ENCODE measurements at regions not wholly inside any gene's neighbourhood (a gene's known extent, or its start where the extent isn't known, plus 50 kb on each side); places are given as distances from the start of the nearest gene placed in this dataset.
A peak's percentile ranks its signal among the peaks of the same experiment; 100 is the strongest.

GRCh38 chr6:15129887-15130286, 116.0 kb upstream of the JARID2 start:
- CTCF ChIA-PET = no interaction called here
- peak overlapping the region in 1 of 9 donors; percentile 94 for H3K27ac Mint-ChIP-seq
- intact Hi-C loops (cut with micrococcal nuclease) = no loop called here
- H3K9me3 Mint-ChIP-seq = peaks cover 0 to 3% (median 0%) of the 10 kb centered on the region in 11 donors
- Histone ChIP-seq H3K4me3 (ENCODE audit: low read length) (no peak overlapping the region), H3K27ac (ENCODE audit: low read depth, low read length) (no peak overlapping the region), H3K36me3 (ENCODE audit: control insufficient read depth in 2 of 3, insufficient read depth in 3 of 3, low read length in 3 of 3) (no peaks in the 10 kb centered on the region), H3K27me3 (ENCODE audit: control insufficient read depth in 2 of 2, insufficient read depth in 2 of 2, low read length in 2 of 2) (no peaks in the 10 kb centered on the region), H3K9me3 (ENCODE audit: control insufficient read depth in 2 of 3, low read length in 3 of 3) (no peaks in the 10 kb centered on the region), H3K4me1 (ENCODE audit: control insufficient read depth in 2 of 2, insufficient read depth in 2 of 2, low read length in 2 of 2) (no peaks in the 10 kb centered on the region)
- POLR2A ChIA-PET = no interaction called here
- ATAC-seq (no peak), DNase-seq (no peak)
- peak overlapping the region in 1 of 10 donors; percentile 71 for H3K4me3 Mint-ChIP-seq
- no peaks in the 10 kb centered on the region for H3K36me3 Mint-ChIP-seq
- peaks cover 0 to 42% (median 3%) of the 10 kb centered on the region in 7 donors for H3K4me1 Mint-ChIP-seq
- H3K27me3 Mint-ChIP-seq = no peaks in the 10 kb centered on the region

- Mint-ChIP-seq H3K36me3 (no peaks in the 10 kb centered on the region), H3K4me3 (no peak overlapping the region), H3K4me1 (peaks cover 0 to 41% (median 3%) of the 10 kb centered on the region in 7 donors), H3K9me3 (peaks cover 0 to 3% (median 0%) of the 10 kb centered on the region in 11 donors), H3K27me3 (no peaks in the 10 kb centered on the region), H3K27ac (no peak overlapping the region)
- ChIA-PET CTCF (no interaction called here), POLR2A (interaction anchor here (0.6 to 0.7 kb wide), 2 partner anchors 161 to 818 kb away, joined by 4 read pairs; no protein-coding TSS in a partner anchor)
- no peak for ATAC-seq
- Histone ChIP-seq H3K4me1 (ENCODE audit: control insufficient read depth in 2 of 2, insufficient read depth in 2 of 2, low read length in 2 of 2) (no peaks in the 10 kb centered on the region), H3K27me3 (ENCODE audit: control insufficient read depth in 2 of 2, insufficient read depth in 2 of 2, low read length in 2 of 2) (no peaks in the 10 kb centered on the region), H3K9me3 (ENCODE audit: control insufficient read depth in 2 of 3, low read length in 3 of 3) (no peaks in the 10 kb centered on the region), H3K36me3 (ENCODE audit: control insufficient read depth in 2 of 3, insufficient read depth in 3 of 3, low read length in 3 of 3) (no peaks in the 10 kb centered on the region), H3K4me3 (ENCODE audit: low read length) (no peak overlapping the region), H3K27ac (ENCODE audit: low read depth, low read length) (no peak overlapping the region)
- intact Hi-C loops (cut with micrococcal nuclease) = no loop called here
- no peak for DNase-seq
These were observed 114.6 kb upstream of the JARID2 start for GRCh38 chr6:15131234-15131633.

- ATAC-seq (no peak), DNase-seq (no peak)
- Mint-ChIP-seq H3K9me3 (peaks cover 0 to 3% (median 0%) of the 10 kb centered on the region in 11 donors), H3K4me1 (peaks cover 0 to 41% (median 3%) of the 10 kb centered on the region in 7 donors), H3K4me3 (no peak overlapping the region), H3K27me3 (no peaks in the 10 kb centered on the region), H3K36me3 (no peaks in the 10 kb centered on the region), H3K27ac (no peak overlapping the region)
- CTCF ChIA-PET = no interaction called here
- Histone ChIP-seq H3K27me3 (ENCODE audit: control insufficient read depth in 2 of 2, insufficient read depth in 2 of 2, low read length in 2 of 2) (no peaks in the 10 kb centered on the region), H3K4me3 (ENCODE audit: low read length) (no peak overlapping the region), H3K4me1 (ENCODE audit: control insufficient read depth in 2 of 2, insufficient read depth in 2 of 2, low read length in 2 of 2) (no peaks in the 10 kb centered on the region), H3K27ac (ENCODE audit: low read depth, low read length) (no peak overlapping the region), H3K9me3 (ENCODE audit: control insufficient read depth in 2 of 3, low read length in 3 of 3) (no peaks in the 10 kb centered on the region), H3K36me3 (ENCODE audit: control insufficient read depth in 2 of 3, insufficient read depth in 3 of 3, low read length in 3 of 3) (no peaks in the 10 kb centered on the region)
- POLR2A ChIA-PET = interaction anchor here (0.6 to 0.7 kb wide), 2 partner anchors 161 to 818 kb away, joined by 4 read pairs; no protein-coding TSS in a partner anchor
- intact Hi-C loops (cut with micrococcal nuclease) = no loop called here
These were observed 114.2 kb upstream of the JARID2 start for GRCh38 chr6:15131651-15132061.

- Histone ChIP-seq H3K4me3 (ENCODE audit: low read length) (no peak overlapping the region), H3K27me3 (ENCODE audit: control insufficient read depth in 2 of 2, insufficient read depth in 2 of 2, low read length in 2 of 2) (no peaks in the 10 kb centered on the region), H3K9me3 (ENCODE audit: control insufficient read depth in 2 of 3, low read length in 3 of 3) (no peaks in the 10 kb centered on the region), H3K27ac (ENCODE audit: low read depth, low read length) (no peak overlapping the region), H3K36me3 (ENCODE audit: control insufficient read depth in 2 of 3, insufficient read depth in 3 of 3, low read length in 3 of 3) (no peaks in the 10 kb centered on the region), H3K4me1 (ENCODE audit: control insufficient read depth in 2 of 2, insufficient read depth in 2 of 2, low read length in 2 of 2) (no peaks in the 10 kb centered on the region)
- ATAC-seq (no peak), DNase-seq (no peak)
- Mint-ChIP-seq H3K36me3 (no peaks in the 10 kb centered on the region), H3K4me3 (no peak overlapping the region), H3K27ac (no peak overlapping the region), H3K27me3 (no peaks in the 10 kb centered on the region), H3K4me1 (peaks cover 0 to 45% (median 3%) of the 10 kb centered on the region in 7 donors), H3K9me3 (peaks cover 0 to 3% (median 0%) of the 10 kb centered on the region in 11 donors)
- CTCF ChIA-PET = no interaction called here
- POLR2A ChIA-PET = no interaction called here
- intact Hi-C loops (cut with micrococcal nuclease) = no loop called here
These were observed 113.7 kb upstream of the JARID2 start for GRCh38 chr6:15132167-15132566.

- peaks cover 0 to 3% (median 0%) of the 10 kb centered on the region in 11 donors for H3K9me3 Mint-ChIP-seq
- Histone ChIP-seq H3K9me3 (ENCODE audit: control insufficient read depth in 2 of 3, low read length in 3 of 3) (no peaks in the 10 kb centered on the region), H3K36me3 (ENCODE audit: control insufficient read depth in 2 of 3, insufficient read depth in 3 of 3, low read length in 3 of 3) (no peaks in the 10 kb centered on the region), H3K27ac (ENCODE audit: low read depth, low read length) (no peak overlapping the region), H3K4me1 (ENCODE audit: control insufficient read depth in 2 of 2, insufficient read depth in 2 of 2, low read length in 2 of 2) (no peaks in the 10 kb centered on the region), H3K4me3 (ENCODE audit: low read length) (no peak overlapping the region), H3K27me3 (ENCODE audit: control insufficient read depth in 2 of 2, insufficient read depth in 2 of 2, low read length in 2 of 2) (no peaks in the 10 kb centered on the region)
- intact Hi-C loops (cut with micrococcal nuclease) = no loop called here
- DNase-seq (no peak), ATAC-seq (no peak)
- H3K36me3 Mint-ChIP-seq = no peaks in the 10 kb centered on the region
- H3K27me3 Mint-ChIP-seq = no peaks in the 10 kb centered on the region
- H3K4me1 Mint-ChIP-seq = peaks cover 0 to 47% (median 3%) of the 10 kb centered on the region in 7 donors
- no peak overlapping the region for H3K4me3 Mint-ChIP-seq
- ChIA-PET POLR2A (no interaction called here), CTCF (no interaction called here)
- H3K27ac Mint-ChIP-seq = no peak overlapping the region
These were observed 112.8 kb upstream of the JARID2 start for GRCh38 chr6:15132854-15133670.

GRCh38 chr6:15137086-15137485, 108.8 kb upstream of the JARID2 start:
- intact Hi-C loops (cut with micrococcal nuclease) = no loop called here
- H3K9me3 Mint-ChIP-seq = peaks cover 0 to 3% (median 0%) of the 10 kb centered on the region in 11 donors
- Histone ChIP-seq H3K4me3 (ENCODE audit: low read length) (no peak overlapping the region), H3K36me3 (ENCODE audit: control insufficient read depth in 2 of 3, insufficient read depth in 3 of 3, low read length in 3 of 3) (no peaks in the 10 kb centered on the region), H3K9me3 (ENCODE audit: control insufficient read depth in 2 of 3, low read length in 3 of 3) (no peaks in the 10 kb centered on the region), H3K4me1 (ENCODE audit: control insufficient read depth in 2 of 2, insufficient read depth in 2 of 2, low read length in 2 of 2) (no peaks in the 10 kb centered on the region), H3K27me3 (ENCODE audit: control insufficient read depth in 2 of 2, insufficient read depth in 2 of 2, low read length in 2 of 2) (no peaks in the 10 kb centered on the region), H3K27ac (ENCODE audit: low read depth, low read length) (no peak overlapping the region)
- ChIA-PET CTCF (interaction anchor here (0.6 kb wide), 1 partner anchor 23 kb away, joined by 3 read pairs; no protein-coding TSS in a partner anchor), POLR2A (no interaction called here)
- H3K27me3 Mint-ChIP-seq = no peaks in the 10 kb centered on the region
- H3K27ac Mint-ChIP-seq = no peak overlapping the region
- DNase-seq = no peak
- H3K36me3 Mint-ChIP-seq = no peaks in the 10 kb centered on the region
- H3K4me3 Mint-ChIP-seq = no peak overlapping the region
- peaks cover 0 to 21% (median 0%) of the 10 kb centered on the region in 7 donors for H3K4me1 Mint-ChIP-seq
- no peak for ATAC-seq

- ChIA-PET CTCF (no interaction called here), POLR2A (no interaction called here)
- intact Hi-C loops (cut with micrococcal nuclease) = no loop called here
- H3K27me3 Mint-ChIP-seq = peaks cover 0 to 5% (median 4%) of the 10 kb centered on the region in 5 donors
- no peaks in the 10 kb centered on the region for H3K27me3 ChIP-seq (ENCODE audit: control insufficient read depth in 2 of 2, insufficient read depth in 2 of 2, low read length in 2 of 2)
- no peak overlapping the region for H3K27ac ChIP-seq (ENCODE audit: low read depth, low read length)
- DNase-seq (no peak), ATAC-seq (no peak)
- H3K4me1 Mint-ChIP-seq = peaks cover 0 to 9% (median 0%) of the 10 kb centered on the region in 7 donors
- peaks cover 0 to 5% (median 0%) of the 10 kb centered on the region in 11 donors for H3K9me3 Mint-ChIP-seq
- no peaks in the 10 kb centered on the region for H3K36me3 ChIP-seq (ENCODE audit: control insufficient read depth in 2 of 3, insufficient read depth in 3 of 3, low read length in 3 of 3)
- H3K27ac Mint-ChIP-seq = no peak overlapping the region
- no peaks in the 10 kb centered on the region for H3K4me1 ChIP-seq (ENCODE audit: control insufficient read depth in 2 of 2, insufficient read depth in 2 of 2, low read length in 2 of 2)
- H3K9me3 ChIP-seq (ENCODE audit: control insufficient read depth in 2 of 3, low read length in 3 of 3) = no peaks in the 10 kb centered on the region
- no peak overlapping the region for H3K4me3 Mint-ChIP-seq
- H3K4me3 ChIP-seq (ENCODE audit: low read length) = no peak overlapping the region
- no peaks in the 10 kb centered on the region for H3K36me3 Mint-ChIP-seq
These were observed 102.8 kb upstream of the JARID2 start for GRCh38 chr6:15143086-15143485.

Measured in naive thymus-derived CD4-positive, alpha-beta T cell (primary cell).